ENCODE measurements at regions not wholly inside any gene's neighbourhood (a gene's known extent, or its start where the extent isn't known, plus 50 kb on each side); places are given as distances from the start of the nearest gene placed in this dataset.

GRCh38 chr4:152269448-152270191, 266.3 kb downstream of the FBXW7 start:
- DNase-seq (ENCODE audit: low spot score), result no peak

GRCh38 chr4:152267811-152268210, 268.1 kb downstream of the FBXW7 start:
- no peak for DNase-seq (ENCODE audit: low spot score)

DNA sequence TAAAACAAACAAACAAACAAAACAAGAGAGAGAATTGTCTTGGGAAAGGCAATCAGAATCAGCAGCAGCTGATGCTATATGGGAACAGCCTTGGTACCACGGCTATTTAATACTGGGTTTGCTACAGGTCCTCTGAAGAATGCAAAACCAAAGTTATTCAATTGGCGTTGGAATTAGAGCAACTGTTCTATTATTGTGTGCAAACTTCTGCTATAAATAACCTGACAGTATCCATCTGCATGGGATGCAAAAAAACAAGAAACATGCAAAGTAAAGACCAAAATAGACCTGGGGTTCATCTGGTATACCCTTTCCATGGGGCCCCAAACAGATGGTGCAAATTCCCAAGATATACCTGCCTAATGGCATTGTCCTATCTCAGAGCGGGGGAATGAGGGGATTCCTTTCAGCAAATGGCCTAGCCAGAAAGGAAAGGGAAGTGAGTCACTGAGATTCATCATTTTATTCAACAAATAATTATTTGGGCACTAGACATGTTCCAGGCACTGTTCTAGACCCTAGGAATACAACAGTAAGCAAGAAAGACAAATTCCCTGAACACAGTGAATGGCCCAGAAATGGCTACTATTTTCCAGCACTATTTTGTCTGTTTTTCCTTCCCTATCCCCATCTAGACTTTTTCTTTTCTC, 268.9 kb downstream of the FBXW7 start:
- DNase-seq (ENCODE audit: low spot score), result peak; percentile 47

DNA sequence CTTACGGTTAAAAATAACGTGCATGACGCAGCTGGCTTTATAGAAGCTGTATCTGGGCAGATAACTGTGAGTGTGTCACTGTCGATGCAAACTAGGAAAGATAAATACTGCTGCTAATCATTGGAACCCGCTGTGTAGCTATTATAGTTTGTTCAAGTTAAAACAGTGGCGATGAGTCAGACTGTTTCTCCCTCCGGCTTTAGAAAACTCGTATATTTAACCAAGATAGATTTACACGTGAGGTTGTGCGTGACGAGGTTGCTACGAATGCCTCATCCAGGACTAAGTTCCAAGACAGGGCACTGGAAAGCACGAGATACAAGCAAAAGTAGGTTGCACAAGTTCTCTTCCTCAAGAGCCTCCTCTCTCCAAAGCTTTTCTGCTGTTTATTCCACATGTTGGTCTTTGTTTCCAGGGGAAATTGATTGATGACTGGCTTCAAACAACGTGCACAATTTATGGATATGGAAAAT, 270.7 kb downstream of the FBXW7 start:
- no peak for DNase-seq (ENCODE audit: low spot score)

DNA sequence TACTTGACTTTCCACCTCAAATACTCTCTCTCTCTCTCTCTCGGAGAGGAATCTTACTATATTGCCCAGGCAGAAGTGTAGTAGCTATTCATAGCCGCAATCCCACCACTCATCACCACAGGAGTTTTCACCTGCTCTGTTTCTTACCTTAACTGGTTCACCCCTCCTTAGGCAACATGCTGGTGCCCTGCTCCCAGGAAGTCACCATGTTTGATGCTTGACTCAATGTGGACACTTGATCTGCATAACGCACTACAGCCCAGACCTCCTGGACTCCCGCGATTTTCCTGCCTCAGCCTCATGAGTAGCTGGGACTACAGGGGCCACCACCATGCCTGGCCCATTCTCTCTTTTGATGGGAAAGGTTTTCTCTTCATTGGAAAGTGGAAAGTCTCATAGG, 271.8 kb downstream of the FBXW7 start:
- no peak for DNase-seq (ENCODE audit: low spot score)

- DNase-seq (ENCODE audit: low spot score), result peak; percentile 68
Measured at GRCh38 chr4:152259866-152260265, 276.0 kb downstream of the FBXW7 start.

GRCh38 chr4:152258804-152259708, 276.8 kb downstream of the FBXW7 start:
- peak; percentile 93 for DNase-seq (ENCODE audit: low spot score)

DNA sequence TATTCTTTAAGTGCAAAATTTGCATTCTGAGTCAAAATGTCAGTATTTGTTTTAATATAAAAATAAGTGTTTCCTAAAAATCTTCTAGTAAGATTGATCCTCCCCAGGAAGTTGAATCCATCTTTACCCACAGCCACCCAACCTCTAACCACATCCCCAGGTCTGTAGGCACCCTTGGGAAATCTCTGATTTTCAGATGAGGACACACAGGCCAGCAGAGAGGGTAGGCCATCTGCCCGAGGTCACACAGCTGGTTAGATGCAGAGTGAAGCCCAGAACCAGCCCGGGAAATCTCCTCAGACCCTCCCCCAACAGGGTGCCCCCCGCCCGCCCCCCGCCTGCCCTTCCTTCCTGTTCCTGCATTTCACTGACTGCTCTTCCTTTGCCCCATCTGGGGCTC, 277.5 kb downstream of the FBXW7 start:
- no peak for DNase-seq (ENCODE audit: low spot score)

GRCh38 chr4:152257601-152258066, 278.3 kb downstream of the FBXW7 start:
- DNase-seq (ENCODE audit: low spot score), result peak; percentile 92

GRCh38 chr4:152256996-152257395, 278.9 kb downstream of the FBXW7 start:
- DNase-seq (ENCODE audit: low spot score), result no peak

DNA sequence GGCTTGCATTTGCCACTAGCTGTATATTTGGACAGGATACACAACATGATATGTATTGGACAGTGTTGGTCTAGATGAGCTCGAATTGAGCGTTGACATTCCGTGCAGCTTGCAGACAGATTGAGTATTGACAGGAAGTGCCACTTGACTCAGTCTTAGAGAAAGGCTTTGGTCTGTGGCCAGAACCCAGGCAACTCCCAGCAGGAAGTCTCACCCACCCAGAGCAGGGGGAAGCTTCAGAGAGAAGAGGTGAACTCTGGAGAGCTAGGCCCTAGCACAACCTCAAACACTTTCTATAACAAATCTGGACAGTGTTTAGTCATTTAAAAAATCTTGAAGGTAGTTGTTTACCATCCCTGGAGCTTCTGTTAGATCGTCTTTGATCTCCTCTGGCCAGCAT, 280.5 kb downstream of the FBXW7 start:
- DNase-seq (ENCODE audit: low spot score), result peak; percentile 93

GRCh38 chr4:152248347-152248746, 287.5 kb downstream of the FBXW7 start:
- no peak for DNase-seq (ENCODE audit: low spot score)

GRCh38 chr4:152247271-152247975, 288.5 kb downstream of the FBXW7 start:
- DNase-seq (ENCODE audit: low spot score), result no peak

DNA sequence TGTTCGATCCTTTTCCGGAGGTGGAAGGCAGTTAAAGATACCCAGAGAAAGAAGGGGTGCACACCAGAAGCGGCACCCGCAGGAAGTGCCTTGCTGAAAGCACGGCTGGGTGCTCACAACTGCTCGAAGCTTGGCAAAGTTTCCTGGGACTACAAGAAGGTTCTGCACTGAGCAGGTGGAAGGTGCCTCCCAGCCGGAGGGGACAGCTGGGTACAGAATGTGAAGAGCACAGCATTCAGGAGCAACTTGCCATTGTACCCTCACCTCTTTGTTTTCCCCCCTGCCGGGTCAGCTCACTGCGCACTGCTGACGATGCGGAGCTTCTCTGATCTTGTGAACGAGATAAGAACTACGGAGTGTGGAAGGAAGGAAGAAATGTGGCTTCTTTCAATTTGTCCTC, 289.2 kb downstream of the FBXW7 start:
- DNase-seq (ENCODE audit: low spot score), result no peak

DNA sequence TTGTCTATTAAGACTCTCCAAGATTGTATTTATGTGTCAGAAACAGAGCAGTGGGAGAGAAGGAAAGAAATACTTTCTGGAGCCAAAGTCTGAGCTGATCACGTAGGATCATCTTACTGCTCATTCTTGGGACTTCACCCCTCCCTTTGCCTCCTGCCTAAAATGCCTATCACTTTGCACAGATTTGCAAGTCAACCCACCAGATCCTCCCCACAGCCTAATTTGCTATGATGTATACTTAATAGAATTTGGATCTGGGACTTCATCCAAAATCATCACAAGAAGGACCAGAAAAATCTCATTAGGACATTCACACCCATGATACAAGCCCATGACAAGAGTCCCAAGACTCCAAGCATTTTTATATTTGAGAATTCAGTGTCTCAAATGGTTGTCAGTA, 290.2 kb downstream of the FBXW7 start:
- no peak for DNase-seq (ENCODE audit: low spot score)

DNA sequence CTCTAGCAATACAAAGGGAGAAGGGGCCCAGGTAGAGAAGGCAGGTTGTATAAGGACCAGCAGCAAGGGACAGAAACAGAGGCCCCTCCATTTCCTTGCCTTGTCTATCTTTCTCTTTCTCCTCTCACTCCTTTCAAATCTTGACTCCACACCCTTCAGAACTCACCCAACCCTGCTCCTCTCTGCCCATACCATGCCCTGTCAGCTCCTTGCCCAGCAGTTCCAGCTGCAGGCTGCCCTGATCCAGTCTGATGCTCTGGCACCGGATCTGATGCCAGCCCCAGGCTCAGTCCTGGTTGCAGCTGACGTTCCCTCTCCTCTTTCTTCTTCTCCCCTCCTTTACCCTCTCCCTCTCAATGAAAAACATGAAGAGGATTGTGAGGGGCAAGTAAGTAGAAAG, 291.2 kb downstream of the FBXW7 start:
- DNase-seq (ENCODE audit: low spot score), result no peak

DNA sequence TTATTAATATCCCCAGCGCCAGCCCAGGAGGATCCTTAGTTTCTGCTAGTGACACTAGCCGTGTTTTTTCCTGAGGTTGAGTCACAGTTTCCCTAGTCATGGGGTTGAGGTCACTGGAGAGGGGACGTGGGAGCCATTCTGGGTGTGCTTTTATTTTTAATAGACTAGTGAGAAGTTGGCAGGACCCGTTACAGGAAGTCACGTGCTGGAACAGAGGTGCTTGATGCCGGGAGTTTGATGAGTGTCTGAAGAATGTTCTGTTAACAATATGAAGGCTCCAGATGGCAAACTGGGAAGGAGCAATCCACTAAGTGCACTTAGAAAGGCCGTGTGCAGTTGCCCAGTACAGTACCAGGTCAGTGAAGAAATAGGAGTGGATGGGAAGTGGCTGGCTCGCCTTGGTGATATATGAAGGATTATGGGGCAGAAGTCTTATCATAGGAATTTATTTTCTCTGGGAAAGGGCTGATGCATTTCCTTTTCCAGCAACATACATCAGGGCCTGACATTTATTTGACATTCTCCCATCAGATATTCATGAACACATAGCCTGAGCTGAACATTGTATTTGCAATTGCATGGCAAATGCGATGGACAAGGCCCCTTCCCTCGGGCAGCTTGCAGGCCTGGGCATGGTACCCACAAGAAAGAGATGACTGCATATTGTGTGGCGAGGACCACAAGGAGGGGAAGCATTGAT, 291.8 kb downstream of the FBXW7 start:
- peak; percentile 98 for DNase-seq (ENCODE audit: low spot score)

DNA sequence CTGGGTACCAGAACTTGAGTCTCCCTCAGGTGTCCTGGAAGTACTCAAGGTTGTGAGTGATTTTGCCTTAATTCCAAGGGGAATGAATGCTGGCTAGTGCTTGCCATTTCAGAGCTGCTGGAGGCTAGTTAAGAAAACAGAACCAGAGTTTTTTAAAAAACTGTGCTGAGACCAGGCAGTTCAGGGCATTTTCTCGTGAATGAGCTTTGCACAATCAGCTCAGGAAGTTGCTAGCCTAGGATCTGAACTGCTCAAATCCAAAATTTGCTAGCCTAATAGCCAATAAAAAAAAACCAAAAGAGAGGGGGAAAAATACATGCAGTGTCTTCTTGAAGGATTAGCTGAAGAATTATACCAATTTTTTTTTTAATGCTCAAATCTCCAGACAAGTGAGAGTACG, 292.7 kb downstream of the FBXW7 start:
- DNase-seq (ENCODE audit: low spot score), result no peak

GRCh38 chr4:152240232-152240631, 295.7 kb downstream of the FBXW7 start:
- no peak for DNase-seq (ENCODE audit: low spot score)

DNA sequence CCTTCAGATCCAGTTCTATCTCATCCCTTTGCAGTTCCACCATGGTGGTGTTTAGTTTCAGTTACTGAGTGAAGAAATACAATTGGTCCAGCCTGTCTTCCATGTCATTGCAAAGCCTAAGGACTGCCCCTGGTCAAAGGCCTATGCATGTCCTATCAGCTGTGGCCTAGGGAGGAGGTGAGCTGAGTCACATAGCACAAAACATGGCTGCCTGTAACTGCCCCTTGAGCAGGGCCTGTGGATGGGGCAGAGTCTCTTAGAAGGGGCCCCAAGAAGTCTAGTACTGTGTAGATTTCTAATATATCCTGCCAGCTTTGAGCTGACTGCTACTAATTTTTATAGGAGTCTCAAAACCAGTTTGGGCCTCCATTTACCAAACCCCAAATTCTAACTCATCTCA, 296.7 kb downstream of the FBXW7 start:
- DNase-seq (ENCODE audit: low spot score), result no peak

GRCh38 chr4:152236519-152237056, 299.3 kb downstream of the FBXW7 start:
- DNase-seq (ENCODE audit: low spot score), result no peak
